Skeletal muscle tissue (tissue), 3 donors: ENCODE measurements at regions not wholly inside any gene's neighbourhood (a gene's known extent, or its start where the extent isn't known, plus 50 kb on each side); places are given as distances from the start of the nearest gene placed in this dataset.

Experiments
- H3K27ac ChIP-seq: one replicate; pipeline ENCODE4 v1.7.0; 2013; ENCODE audit warnings: mild to moderate bottlenecking, low read depth, low read length, inconsistent platforms
- H3K27me3 ChIP-seq, 3 donors: one replicate each; pipeline ENCODE4 v1.7.0; 2013; ENCODE audit warnings: low read length in 3 of 3; ENCODE audit not compliant: control insufficient read depth in 3 of 3, insufficient read depth in 3 of 3
- H3K36me3 ChIP-seq, 3 donors: one replicate each; pipeline ENCODE4 v1.7.0; 2013; ENCODE audit warnings: low read length in 3 of 3; ENCODE audit not compliant: control insufficient read depth in 3 of 3, insufficient read depth in 3 of 3
- H3K4me1 ChIP-seq, 3 donors: one replicate each; pipeline ENCODE4 v1.7.0; 2013; ENCODE audit warnings: low read length in 3 of 3, mild to moderate bottlenecking in 3 of 3; ENCODE audit not compliant: control insufficient read depth in 3 of 3, insufficient read depth in 3 of 3
- H3K4me3 ChIP-seq, 3 donors: one replicate each; pipeline ENCODE4 v1.7.0; 2013; ENCODE audit warnings: low read length in 3 of 3
- H3K9ac ChIP-seq, 3 donors: one replicate each; pipeline ENCODE4 v1.7.0; 2013; ENCODE audit warnings: low read length in 3 of 3, mild to moderate bottlenecking in 3 of 3, moderate library complexity in 2 of 3, low read depth in 1 of 3
- H3K9me3 ChIP-seq, 3 donors: one replicate each; pipeline ENCODE4 v1.7.0; 2013; ENCODE audit warnings: low read length in 3 of 3; ENCODE audit not compliant: control insufficient read depth in 3 of 3
- donor health status: Osteomylitis.

DNA sequence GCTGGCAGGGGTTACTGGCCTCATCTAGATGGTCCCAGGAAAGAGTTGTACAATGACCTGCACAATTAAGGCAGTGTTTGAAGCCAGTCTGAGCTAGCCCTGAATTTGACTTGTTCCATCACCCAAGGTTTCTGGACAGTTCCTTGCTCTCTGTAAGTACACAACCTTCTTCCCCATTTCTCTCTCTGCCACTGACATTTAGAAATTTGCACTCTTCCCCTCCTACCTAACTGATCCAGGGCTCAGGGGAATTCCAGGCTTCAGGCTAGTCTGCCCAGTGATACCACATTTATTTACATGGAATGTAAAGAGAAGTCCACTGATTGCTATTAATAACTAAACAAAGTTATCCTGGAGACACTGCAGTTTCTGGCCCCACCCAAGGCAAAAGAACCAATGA lies 139.0 kb upstream of the GPR26 start:
- Histone ChIP-seq H3K4me1 (no peaks in the 10 kb centered on the region), H3K27ac (no peak overlapping the region), H3K36me3 (no peaks in the 10 kb centered on the region), H3K9ac (no peak overlapping the region), H3K9me3 (no peaks in the 10 kb centered on the region), H3K4me3 (no peak overlapping the region), H3K27me3 (peaks cover 4 to 20% (median 6%) of the 10 kb centered on the region in 3 donors)

DNA sequence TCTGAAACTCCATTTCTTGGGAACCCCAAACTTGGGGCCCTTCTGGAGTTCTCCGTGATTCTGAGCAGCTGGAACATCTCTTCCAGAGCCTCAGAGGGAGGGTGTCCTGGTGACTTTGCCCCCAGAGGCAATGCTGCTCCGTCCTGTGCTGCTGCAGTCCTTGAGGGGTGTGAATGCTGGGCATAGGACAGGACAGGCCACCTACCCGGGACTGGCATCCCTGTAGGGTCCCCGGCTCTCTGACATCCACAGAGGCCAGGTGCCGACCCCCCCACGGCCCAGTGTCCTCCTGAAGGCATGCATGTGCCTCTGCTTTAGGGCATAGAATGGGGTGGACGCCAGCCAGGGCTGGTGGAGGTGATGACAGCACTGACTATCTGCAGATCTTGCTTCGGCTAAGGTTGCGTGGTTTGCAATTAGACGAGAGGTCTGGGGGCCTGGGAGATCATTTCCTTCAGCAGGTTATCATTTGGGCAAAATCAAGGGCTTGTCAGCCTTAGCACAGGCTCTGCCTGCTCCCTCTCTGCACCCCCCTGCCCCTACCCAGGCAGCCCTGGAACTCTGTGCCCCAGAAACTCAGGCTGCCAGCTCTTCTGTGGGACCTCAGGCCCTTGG lies 136.9 kb upstream of the GPR26 start:
- peaks cover 4 to 17% (median 6%) of the 10 kb centered on the region in 3 donors for H3K27me3 ChIP-seq
- no peaks in the 10 kb centered on the region for H3K4me1 ChIP-seq

DNA sequence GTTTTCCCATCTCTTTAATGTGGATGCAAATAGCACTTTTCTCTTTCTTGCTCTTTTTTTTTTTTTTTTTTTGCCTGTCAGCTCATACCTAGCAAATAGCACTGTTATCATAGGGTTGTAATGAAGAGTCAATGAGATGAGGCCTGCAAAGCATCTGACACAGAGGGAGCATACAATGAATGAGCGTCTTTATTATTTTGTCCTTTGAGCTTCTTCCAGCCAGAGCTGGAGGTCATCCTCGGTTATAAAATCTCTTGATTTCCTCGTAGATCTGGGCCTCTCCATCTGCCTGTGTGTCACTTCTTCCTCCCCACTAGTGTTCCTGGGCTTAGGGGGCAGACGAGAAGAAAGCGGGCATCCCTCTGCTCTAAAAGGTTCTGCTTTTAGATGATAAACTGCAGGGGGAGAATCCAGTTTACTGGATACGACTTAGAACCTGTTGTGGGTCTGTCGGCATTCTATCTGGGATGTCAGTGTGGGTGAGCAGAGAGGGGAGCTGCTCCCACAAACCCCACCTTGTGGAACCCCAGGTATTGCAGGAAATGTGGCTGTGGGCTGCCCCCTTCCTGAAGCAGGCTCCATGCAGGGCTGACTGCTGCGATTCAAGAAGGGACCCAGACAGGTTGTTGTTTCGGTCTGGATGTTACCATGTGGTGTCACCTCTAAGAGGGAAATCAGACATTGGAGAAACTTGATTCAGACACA lies 135.8 kb upstream of the GPR26 start:
- Histone ChIP-seq H3K9ac (no peak overlapping the region), H3K4me3 (no peak overlapping the region), H3K27me3 (peaks cover 4 to 17% (median 6%) of the 10 kb centered on the region in 3 donors), H3K9me3 (no peaks in the 10 kb centered on the region), H3K27ac (no peak overlapping the region), H3K36me3 (no peaks in the 10 kb centered on the region), H3K4me1 (no peaks in the 10 kb centered on the region)

More for the DNA sequence above, 136.9 kb upstream of the GPR26 start:
- Histone ChIP-seq H3K36me3 (no peaks in the 10 kb centered on the region), H3K4me3 (no peak overlapping the region), H3K9ac (no peak overlapping the region), H3K9me3 (no peaks in the 10 kb centered on the region), H3K27ac (no peak overlapping the region)

DNA sequence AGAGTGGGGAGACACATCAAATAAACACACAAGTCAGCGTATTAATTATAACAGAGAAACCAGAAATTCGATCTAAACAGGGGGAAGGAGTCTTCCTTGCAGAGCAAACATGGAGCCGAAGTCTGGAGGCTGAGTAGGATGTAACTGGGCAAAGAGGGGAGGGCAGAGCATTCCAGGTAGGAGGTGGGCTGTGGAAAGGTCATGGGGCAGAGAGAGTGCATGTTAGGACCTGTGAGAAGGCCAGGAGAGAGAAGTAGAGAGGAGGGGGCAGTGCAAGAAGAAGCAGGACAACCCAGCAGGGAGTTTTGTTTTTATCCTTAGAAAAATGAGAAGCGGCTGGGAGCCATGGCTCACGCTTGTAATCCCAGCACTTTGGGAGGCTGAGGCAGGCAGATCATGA lies 130.8 kb upstream of the GPR26 start:
- H3K27me3 ChIP-seq = peaks cover 0 to 16% (median 5%) of the 10 kb centered on the region in 3 donors
- H3K4me1 ChIP-seq = no peaks in the 10 kb centered on the region
- no peak overlapping the region for H3K27ac ChIP-seq
- no peaks in the 10 kb centered on the region for H3K9me3 ChIP-seq
- no peak overlapping the region for H3K9ac ChIP-seq
- H3K4me3 ChIP-seq = no peak overlapping the region
- no peaks in the 10 kb centered on the region for H3K36me3 ChIP-seq

DNA sequence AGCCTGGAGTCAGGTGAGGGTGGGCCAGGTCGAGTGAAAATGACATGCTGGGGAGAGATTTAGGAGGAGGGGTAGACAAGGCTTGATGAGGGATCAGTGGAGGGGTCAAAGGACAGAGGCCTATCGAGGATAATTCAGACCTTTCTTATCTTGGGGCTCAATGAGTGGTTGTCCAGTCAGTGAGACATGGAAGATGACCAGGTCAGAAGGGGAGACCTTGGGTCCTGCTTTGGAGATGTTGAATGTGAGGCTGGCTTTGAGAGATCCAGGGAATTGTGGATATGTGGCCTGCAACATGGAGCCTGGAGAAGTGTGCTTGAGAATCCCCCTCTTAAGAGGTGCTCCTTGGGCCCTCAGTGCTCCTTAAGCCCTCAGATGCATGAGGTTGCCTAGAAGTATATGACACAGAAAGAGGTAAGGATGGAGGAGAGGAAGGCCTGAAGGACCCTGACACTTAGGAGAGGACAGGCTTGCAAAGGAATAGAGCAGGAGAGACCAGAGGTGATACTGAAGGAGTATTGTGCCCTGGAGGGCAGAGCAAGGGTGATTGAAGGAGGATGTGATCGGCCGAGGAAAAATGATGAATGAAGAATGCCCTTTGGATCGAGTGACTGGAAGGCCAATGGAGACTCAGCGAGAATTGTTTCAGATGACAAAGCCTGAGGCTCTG lies 129.8 kb upstream of the GPR26 start:
- H3K4me3 ChIP-seq = no peak overlapping the region
- no peak overlapping the region for H3K9ac ChIP-seq
- no peaks in the 10 kb centered on the region for H3K36me3 ChIP-seq
- no peaks in the 10 kb centered on the region for H3K9me3 ChIP-seq
- H3K27me3 ChIP-seq = peaks cover 0 to 22% (median 5%) of the 10 kb centered on the region in 3 donors
- H3K4me1 ChIP-seq = no peaks in the 10 kb centered on the region
- no peak overlapping the region for H3K27ac ChIP-seq

DNA sequence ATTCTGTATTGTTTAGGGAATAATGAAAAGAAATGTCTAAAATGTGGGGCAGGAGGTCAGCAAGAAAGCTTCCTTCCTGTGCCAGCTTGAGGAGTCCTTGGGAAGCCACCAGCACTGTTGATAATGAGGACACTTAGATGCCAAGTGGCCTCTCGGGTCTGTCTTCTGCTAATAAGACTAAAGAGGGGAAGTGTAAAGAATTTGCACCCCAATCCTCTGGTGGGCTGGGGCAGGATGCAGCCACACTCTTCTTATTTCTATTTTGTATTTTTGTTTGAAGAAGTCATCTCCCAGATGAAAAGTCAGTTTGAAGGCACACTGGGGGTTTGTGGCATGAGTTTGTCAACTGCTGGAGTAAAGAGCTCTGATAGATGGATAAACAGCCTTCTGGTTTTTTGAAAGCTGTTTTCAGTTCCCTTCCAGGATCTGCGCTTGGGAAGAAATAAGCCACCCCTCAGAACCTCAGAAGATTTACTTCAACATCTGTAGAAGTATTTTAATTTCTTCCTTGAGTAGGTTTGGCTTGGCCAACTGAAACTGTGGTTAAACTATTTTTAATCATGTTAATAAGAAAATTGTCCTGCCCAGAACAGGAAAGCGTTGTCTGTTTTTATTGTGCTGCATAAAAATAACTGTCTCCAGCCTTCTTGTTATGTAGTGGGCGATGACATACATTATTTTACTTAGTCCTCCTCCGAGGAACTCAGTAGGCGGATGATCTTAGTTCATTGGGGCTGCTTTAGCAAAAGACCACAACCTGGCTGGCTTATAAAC lies 128.8 kb upstream of the GPR26 start:
- no peaks in the 10 kb centered on the region for H3K36me3 ChIP-seq
- no peaks in the 10 kb centered on the region for H3K9me3 ChIP-seq
- H3K27me3 ChIP-seq = peaks cover 0 to 22% (median 5%) of the 10 kb centered on the region in 3 donors
- H3K4me3 ChIP-seq = no peak overlapping the region
- H3K4me1 ChIP-seq = no peaks in the 10 kb centered on the region
- no peak overlapping the region for H3K27ac ChIP-seq
- H3K9ac ChIP-seq = no peak overlapping the region

DNA sequence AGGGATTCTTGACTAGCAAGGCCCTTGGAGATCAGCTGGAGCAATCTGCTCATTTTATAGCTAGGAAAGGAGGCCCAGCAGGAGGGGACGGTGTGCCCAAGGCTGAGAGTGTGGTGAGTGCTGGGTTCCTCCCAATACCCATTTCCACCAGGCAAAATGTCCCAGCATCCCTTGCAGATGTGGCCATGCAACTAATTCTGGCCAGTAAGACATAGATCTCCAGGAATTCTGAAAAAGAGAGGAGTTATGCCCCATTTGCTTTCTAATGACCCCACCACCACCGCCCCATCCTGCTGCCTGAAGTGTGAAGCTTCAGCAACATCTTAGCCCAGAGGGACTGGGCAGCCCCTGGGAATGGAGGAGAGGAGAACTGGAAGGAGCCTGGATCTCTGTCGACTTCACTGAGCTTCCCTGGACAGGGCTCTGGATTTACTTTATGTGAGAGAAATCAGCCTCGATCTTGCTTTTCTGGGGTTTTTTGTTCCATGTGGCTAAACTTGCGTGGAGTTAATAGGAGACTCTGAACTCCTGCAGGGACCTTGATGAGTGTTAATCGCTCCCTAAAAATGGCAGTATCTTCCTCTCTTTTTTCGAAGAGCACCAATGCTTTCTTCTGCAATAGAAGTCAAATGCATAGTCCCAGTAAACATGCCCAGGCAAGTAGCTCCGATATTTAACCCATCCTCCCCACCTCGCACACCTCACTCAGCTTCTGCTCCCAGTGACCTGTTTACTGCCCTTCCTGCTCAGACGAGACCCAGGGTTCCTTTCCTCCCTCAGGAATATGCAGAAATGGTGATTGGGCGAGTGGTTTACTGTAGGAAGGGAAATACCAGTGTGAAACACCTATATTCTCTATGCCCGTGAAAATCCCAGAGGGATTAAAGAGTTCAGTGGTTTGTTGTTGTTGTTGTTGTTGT lies 127.5 kb upstream of the GPR26 start:
- Histone ChIP-seq H3K36me3 (no peaks in the 10 kb centered on the region), H3K9ac (no peak overlapping the region), H3K27me3 (peaks cover 0 to 22% (median 5%) of the 10 kb centered on the region in 3 donors), H3K9me3 (no peaks in the 10 kb centered on the region), H3K4me1 (no peaks in the 10 kb centered on the region), H3K4me3 (no peak overlapping the region), H3K27ac (no peak overlapping the region)

DNA sequence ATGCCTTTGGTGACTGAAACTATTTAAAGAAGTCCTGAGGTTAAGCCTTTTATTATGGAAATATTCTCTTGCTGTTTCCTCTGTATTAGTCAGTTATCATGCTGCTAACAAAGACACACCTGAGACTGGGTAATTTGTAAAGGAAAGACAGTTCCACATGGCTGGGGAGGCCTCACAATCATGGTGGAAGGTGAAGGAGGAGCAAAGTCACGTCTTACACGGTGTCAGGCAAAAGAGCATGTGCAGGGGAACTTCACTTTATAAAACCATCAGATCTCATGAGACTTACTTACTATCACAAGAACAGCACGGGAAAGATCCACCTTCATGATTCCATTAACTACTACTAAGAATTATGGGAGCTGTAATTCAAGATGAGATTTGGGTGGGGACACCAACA lies 121.2 kb upstream of the GPR26 start:
- no peaks in the 10 kb centered on the region for H3K4me1 ChIP-seq
- peaks cover 4 to 9% (median 8%) of the 10 kb centered on the region in 3 donors for H3K27me3 ChIP-seq
- no peak overlapping the region for H3K4me3 ChIP-seq
- no peaks in the 10 kb centered on the region for H3K36me3 ChIP-seq
- H3K9me3 ChIP-seq = no peaks in the 10 kb centered on the region
- H3K27ac ChIP-seq = no peak overlapping the region
- H3K9ac ChIP-seq = no peak overlapping the region

DNA sequence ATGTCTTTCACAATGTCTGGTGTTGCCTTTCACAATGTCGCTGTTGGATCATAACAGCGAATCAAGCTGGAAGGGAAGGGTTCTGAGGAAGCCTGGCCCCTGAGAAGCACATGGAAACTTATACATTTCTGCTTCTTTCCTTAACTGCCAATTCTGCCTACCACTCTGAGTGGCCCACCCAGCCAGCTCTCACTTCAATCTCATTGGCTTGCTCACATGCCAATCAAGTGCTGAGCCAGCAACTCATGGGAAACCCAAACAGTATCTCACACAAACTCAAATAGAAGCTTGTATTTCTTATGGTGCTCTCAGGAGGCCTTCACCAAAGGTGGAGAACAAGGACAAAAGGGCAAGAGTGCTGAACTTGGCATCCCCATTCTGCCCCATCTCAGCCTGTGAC lies 117.4 kb upstream of the GPR26 start:
- Histone ChIP-seq H3K4me3 (no peak overlapping the region), H3K9ac (no peak overlapping the region), H3K36me3 (no peaks in the 10 kb centered on the region), H3K4me1 (no peaks in the 10 kb centered on the region), H3K27me3 (peaks cover 15 to 30% (median 19%) of the 10 kb centered on the region in 3 donors), H3K9me3 (no peaks in the 10 kb centered on the region), H3K27ac (no peak overlapping the region)
